Esophagus muscularis mucosa (tissue), 4 donors: ENCODE measurements at regions not wholly inside any gene's neighbourhood (a gene's known extent, or its start where the extent isn't known, plus 50 kb on each side); places are given as distances from the start of the nearest gene placed in this dataset.

Source experiments
- DNase-seq: peaks from one replicate; pipeline ENCODE4 v3.0.0-alpha.2; 2017; ENCODE audit errors: extremely low spot score
- H3K27ac ChIP-seq, 4 donors: fragments of 200-600 bp; sonication (generic); replicated peaks in 1 of 4; 1 replicate in 3 of 4; 2 replicates in 1 of 4; pipeline ENCODE4 v1.5.1; 2016 to 2019; ENCODE audit warnings: mild to moderate bottlenecking in 1 of 4
- H3K27me3 ChIP-seq, 4 donors: fragments of 200-600 bp; sonication (generic); one replicate each; pipeline versions ENCODE4 v1.5.1 to v1.6.0; 2016 to 2019
- H3K36me3 ChIP-seq, 4 donors: fragments of 200-600 bp; sonication (generic); one replicate each; pipeline ENCODE4 v1.5.1; 2016 to 2019
- H3K4me1 ChIP-seq, 4 donors: fragments of 200-600 bp; sonication (generic); one replicate each; pipeline ENCODE4 v1.5.1; 2016 to 2019
- H3K4me3 ChIP-seq, 4 donors: fragments of 200-600 bp; sonication (generic); 1 replicate in 2 of 4; 2 replicates in 2 of 4; pipeline ENCODE4 v1.5.1; 2016 to 2019; ENCODE audit warnings: mild to moderate bottlenecking in 4 of 4, moderate library complexity in 1 of 4
- H3K9me3 ChIP-seq, 4 donors: fragments of 200-600 bp; sonication (generic); 1 replicate in 3 of 4; 2 replicates in 1 of 4; pipeline ENCODE4 v1.5.1; 2016 to 2019
- CTCF ChIP-seq, 3 experiments: fragments of 200-600 bp in 2 of 3; fragments of 450-650 bp in 1 of 3; sonication (generic) in 2 of 3; IDR thresholded peaks; one replicate each; pipeline ENCODE4 v1.5.1; 2017 to 2019; ENCODE audit warnings: antibody characterized with exemption in 3 of 3, mild to moderate bottlenecking in 2 of 3, moderate library complexity in 1 of 3
- EP300 ChIP-seq: sonication (generic); formaldehyde crosslinking; IDR thresholded peaks from one replicate; pipeline ENCODE4 v1.6.1; 2017; ENCODE audit warnings: antibody characterized with exemption
- POLR2A ChIP-seq: fragments of 450-650 bp; IDR thresholded peaks from one replicate; pipeline ENCODE4 v1.6.1; 2017; ENCODE audit warnings: antibody characterized with exemption, moderate library complexity, mild to moderate bottlenecking, low read depth
- POLR2AphosphoS5 ChIP-seq, 2 donors: sonication (generic); formaldehyde crosslinking; IDR thresholded peaks; one replicate each; pipeline ENCODE4 v1.6.1; 2017; ENCODE audit warnings: antibody characterized with exemption in 2 of 2
- WGBS: methylation state at CpG from one replicate; pipeline ENCODE4 v1.1.5; 2018; 5-methylcytosine and 5-hydroxymethylcytosine counted together
- intact Hi-C: fragments of 100-400 bp; cut with DNase I; formaldehyde crosslinking; loops from one replicate; pipeline ENCODE4 v1.15.1; 2023

- H3K27ac ChIP-seq = no peak overlapping the region
- no peak overlapping the region for H3K4me3 ChIP-seq
- intact Hi-C loops = no loop called here
- WGBS = 100% methylated on average over 1 of the region's 1 CpG
- no peaks in the 10 kb centered on the region for H3K9me3 ChIP-seq
- DNase-seq = no peak
- no peak for TF ChIP-seq CTCF (IDR thresholded peaks at IDR 0.05)
- no peak for TF ChIP-seq EP300
- TF ChIP-seq POLR2A = no peak
- TF ChIP-seq POLR2AphosphoS5 (IDR thresholded peaks at IDR 0.05) = no peak
- H3K27me3 ChIP-seq = no peaks in the 10 kb centered on the region
- H3K4me1 ChIP-seq = peaks cover 3 to 9% (median 7%) of the 10 kb centered on the region in 4 donors
- H3K36me3 ChIP-seq = no peaks in the 10 kb centered on the region
Measured at GRCh38 chr1:234838182-234838581, 228.2 kb upstream of the IRF2BP2 start.

DNA sequence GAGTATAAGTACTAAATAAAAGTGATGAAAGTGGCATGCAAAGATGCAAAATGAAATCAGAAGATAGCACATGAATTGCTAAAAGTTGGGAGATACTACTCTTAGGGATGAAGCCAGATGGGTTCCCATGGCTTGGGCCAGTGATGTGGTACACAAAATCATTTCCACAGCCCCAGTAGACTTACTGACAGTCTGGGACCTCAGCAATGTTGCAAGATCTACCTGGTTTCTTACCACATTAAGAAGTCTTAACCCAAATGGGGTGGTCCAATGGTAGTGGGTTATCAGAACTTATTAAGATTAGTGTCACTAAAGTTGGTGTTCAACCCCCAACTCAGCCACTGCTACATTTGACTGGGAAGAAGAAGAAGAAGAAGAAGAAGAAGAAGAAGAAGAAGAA, 227.7 kb upstream of the IRF2BP2 start:
- TF ChIP-seq POLR2AphosphoS5 (IDR thresholded peaks at IDR 0.05) (no peak), EP300 (no peak), CTCF (IDR thresholded peaks at IDR 0.05) (no peak), POLR2A (no peak)

DNA sequence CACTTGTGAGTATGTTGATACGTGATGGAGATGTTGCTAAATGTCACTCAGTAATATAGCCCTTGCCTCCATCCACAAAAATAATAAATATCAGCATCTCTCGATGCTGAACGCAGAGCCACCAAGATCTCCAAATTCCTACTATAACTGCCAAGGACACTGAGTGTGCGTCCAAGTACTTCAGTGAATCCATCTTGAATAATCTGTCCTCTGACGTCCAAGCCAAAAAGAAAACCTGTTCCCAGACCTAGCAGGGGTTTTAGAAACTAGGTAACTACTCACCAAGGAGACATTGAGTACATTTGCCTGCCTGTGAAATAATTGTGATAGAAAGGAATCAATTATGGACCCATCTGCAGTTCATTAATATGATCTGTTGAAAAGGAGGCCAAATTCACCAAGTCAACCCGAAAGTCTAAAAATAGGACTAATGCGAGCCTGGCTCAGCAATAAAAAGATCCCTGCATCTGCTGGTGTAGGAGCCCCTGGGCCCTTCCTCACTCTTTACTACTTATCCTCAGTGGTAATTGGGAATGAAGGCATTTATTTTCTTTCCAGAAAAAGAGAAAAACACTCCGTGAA, 226.9 kb upstream of the IRF2BP2 start:
- DNase-seq = no peak
- intact Hi-C loops = no loop called here
- no peaks in the 10 kb centered on the region for H3K4me1 ChIP-seq
- no peaks in the 10 kb centered on the region for H3K27me3 ChIP-seq
- no peak overlapping the region for H3K27ac ChIP-seq
- TF ChIP-seq POLR2A (no peak), EP300 (no peak), POLR2AphosphoS5 (IDR thresholded peaks at IDR 0.05) (no peak), CTCF (IDR thresholded peaks at IDR 0.05) (no peak)
- H3K9me3 ChIP-seq = no peaks in the 10 kb centered on the region
- no peaks in the 10 kb centered on the region for H3K36me3 ChIP-seq
- WGBS = 87% methylated on average over 8 of the region's 8 CpGs
- no peak overlapping the region for H3K4me3 ChIP-seq

More for the DNA sequence above, 227.7 kb upstream of the IRF2BP2 start:
- Histone ChIP-seq H3K36me3 (no peaks in the 10 kb centered on the region), H3K27ac (no peak overlapping the region), H3K4me3 (no peak overlapping the region), H3K9me3 (no peaks in the 10 kb centered on the region), H3K27me3 (no peaks in the 10 kb centered on the region), H3K4me1 (peaks cover 3 to 6% (median 4%) of the 10 kb centered on the region in 4 donors)
- intact Hi-C loops = no loop called here
- no peak for DNase-seq

GRCh38 chr1:234836045-234836681, 226.2 kb upstream of the IRF2BP2 start:
- no peaks in the 10 kb centered on the region for H3K4me1 ChIP-seq
- no peaks in the 10 kb centered on the region for H3K9me3 ChIP-seq
- H3K4me3 ChIP-seq = no peak overlapping the region
- intact Hi-C loops = no loop called here
- H3K27ac ChIP-seq = no peak overlapping the region
- no peak for DNase-seq
- H3K27me3 ChIP-seq = no peaks in the 10 kb centered on the region
- H3K36me3 ChIP-seq = no peaks in the 10 kb centered on the region
- TF ChIP-seq POLR2A = no peak
- no peak for TF ChIP-seq EP300
- no peak for TF ChIP-seq CTCF (IDR thresholded peaks at IDR 0.05)
- TF ChIP-seq POLR2AphosphoS5 (IDR thresholded peaks at IDR 0.05) = no peak
- 94% methylated on average over 7 of the region's 7 CpGs for WGBS

DNA sequence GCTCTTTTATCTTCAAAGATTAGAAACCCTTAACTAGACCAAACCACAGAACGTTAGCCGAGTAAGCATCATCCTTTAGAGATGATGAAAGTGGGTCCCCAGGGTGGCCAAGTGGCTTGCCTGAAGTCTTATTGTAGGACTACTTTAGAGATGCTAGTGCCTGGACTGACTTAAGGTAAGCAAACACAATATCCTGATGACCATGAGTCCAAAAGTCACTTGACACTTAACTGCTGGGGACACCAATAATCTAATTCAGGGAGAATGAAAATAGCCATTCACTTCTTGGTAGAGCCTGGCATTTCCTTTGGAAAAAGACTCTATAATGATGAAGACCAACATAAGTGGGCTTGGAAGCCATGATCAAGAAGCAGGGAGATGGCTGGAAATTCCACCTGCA, 225.3 kb upstream of the IRF2BP2 start:
- H3K36me3 ChIP-seq = no peaks in the 10 kb centered on the region
- intact Hi-C loops = no loop called here
- no peak overlapping the region for H3K27ac ChIP-seq
- H3K9me3 ChIP-seq = no peaks in the 10 kb centered on the region
- WGBS = 47% methylated on average over 2 of the region's 2 CpGs
- no peak overlapping the region for H3K4me3 ChIP-seq
- no peaks in the 10 kb centered on the region for H3K27me3 ChIP-seq
- no peak for TF ChIP-seq CTCF (IDR thresholded peaks at IDR 0.05)
- no peak for TF ChIP-seq POLR2AphosphoS5 (IDR thresholded peaks at IDR 0.05)
- H3K4me1 ChIP-seq = no peaks in the 10 kb centered on the region
- no peak for DNase-seq
